PC-9 (cell line): ENCODE measurements at regions not wholly inside any gene's neighbourhood (a gene's known extent, or its start where the extent isn't known, plus 50 kb on each side); places are given as distances from the start of the nearest gene placed in this dataset.

ENCODE experiments used
- EZH2 ChIP-seq: fragments of 200-600 bp; sonication (generic); IDR thresholded peaks from 2 replicates; pipeline ENCODE4 v1.8.0; 2017; ENCODE audit warnings: antibody characterized with exemption, low read depth
- TF ChIP-seq, protein P1 (sequence below): fragments of 200-600 bp; sonication (generic); conservative IDR thresholded peaks from 2 replicates; pipeline ENCODE4 v1.6.1; 2017; ENCODE audit warnings: mixed run types, antibody characterized with exemption, mild to moderate bottlenecking, moderate library complexity

DNA sequence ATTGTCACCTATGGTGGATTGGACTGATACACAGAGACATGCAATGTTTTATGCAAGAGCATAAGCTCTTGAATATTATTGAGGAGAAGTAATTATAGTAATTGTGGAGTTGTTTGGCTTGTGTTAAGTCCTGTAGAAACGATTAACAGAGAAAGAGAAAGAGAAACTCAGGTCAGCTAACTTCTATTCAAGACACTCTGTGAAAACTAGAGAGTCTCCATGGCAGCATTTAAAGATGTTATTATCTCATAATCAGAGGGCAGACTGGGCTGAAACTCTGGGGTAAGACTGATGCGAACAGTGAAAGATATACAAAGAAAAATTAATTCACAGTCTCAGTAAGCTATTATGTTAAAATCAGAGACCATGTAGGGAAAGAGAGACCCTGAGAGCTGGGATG lies 625.7 kb downstream of the FAT4 start:
- TF ChIP-seq, protein P1, sequence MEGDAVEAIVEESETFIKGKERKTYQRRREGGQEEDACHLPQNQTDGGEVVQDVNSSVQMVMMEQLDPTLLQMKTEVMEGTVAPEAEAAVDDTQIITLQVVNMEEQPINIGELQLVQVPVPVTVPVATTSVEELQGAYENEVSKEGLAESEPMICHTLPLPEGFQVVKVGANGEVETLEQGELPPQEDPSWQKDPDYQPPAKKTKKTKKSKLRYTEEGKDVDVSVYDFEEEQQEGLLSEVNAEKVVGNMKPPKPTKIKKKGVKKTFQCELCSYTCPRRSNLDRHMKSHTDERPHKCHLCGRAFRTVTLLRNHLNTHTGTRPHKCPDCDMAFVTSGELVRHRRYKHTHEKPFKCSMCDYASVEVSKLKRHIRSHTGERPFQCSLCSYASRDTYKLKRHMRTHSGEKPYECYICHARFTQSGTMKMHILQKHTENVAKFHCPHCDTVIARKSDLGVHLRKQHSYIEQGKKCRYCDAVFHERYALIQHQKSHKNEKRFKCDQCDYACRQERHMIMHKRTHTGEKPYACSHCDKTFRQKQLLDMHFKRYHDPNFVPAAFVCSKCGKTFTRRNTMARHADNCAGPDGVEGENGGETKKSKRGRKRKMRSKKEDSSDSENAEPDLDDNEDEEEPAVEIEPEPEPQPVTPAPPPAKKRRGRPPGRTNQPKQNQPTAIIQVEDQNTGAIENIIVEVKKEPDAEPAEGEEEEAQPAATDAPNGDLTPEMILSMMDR, result no peak
- no peak for TF ChIP-seq EZH2
